Astrocyte of the cerebellum (primary cell): ENCODE measurements at regions not wholly inside any gene's neighbourhood (a gene's known extent, or its start where the extent isn't known, plus 50 kb on each side); places are given as distances from the start of the nearest gene placed in this dataset.

Experiments
- DNase-seq: peaks from one replicate; pipeline ENCODE4 v3.0.0-alpha.2; 2011; ENCODE audit warnings: low read depth
- H3K4me3 ChIP-seq: 2 replicates; pipeline ENCODE4 v1.5.1; 2011; ENCODE audit warnings: mild to moderate bottlenecking, low read depth, low read length, moderate library complexity
- CTCF ChIP-seq: IDR thresholded peaks from 2 replicates; pipeline ENCODE4 v1.5.1; 2012; ENCODE audit warnings: low read length, low read depth, moderate library complexity, mild to moderate bottlenecking; ENCODE audit errors: missing control alignments
- in situ Hi-C: cut with HindIII; loops from 2 replicates; pipeline ENCODE4 v1.10.0; 2017; ENCODE audit warnings: low sequenced_read_pairs

GRCh38 chr4:11183356-11183740, 245.3 kb downstream of the HS3ST1 start:
- no peak for DNase-seq
- no peak overlapping the region for H3K4me3 ChIP-seq
- in situ Hi-C loops: no loop called here
- no peak for TF ChIP-seq CTCF

- peak; percentile 72 for DNase-seq
- in situ Hi-C loops: no loop called here
- no peak for TF ChIP-seq CTCF
These were observed 245.9 kb downstream of the HS3ST1 start for GRCh38 chr4:11182586-11183355.

GRCh38 chr4:11182031-11182430, 246.7 kb downstream of the HS3ST1 start:
- no peak overlapping the region for H3K4me3 ChIP-seq
- no peak for DNase-seq
- in situ Hi-C loops: no loop called here
- no peak for TF ChIP-seq CTCF

More at GRCh38 chr4:11182586-11183355, 245.9 kb downstream of the HS3ST1 start:
- H3K4me3 ChIP-seq: no peak overlapping the region

GRCh38 chr4:11179796-11180195, 248.9 kb downstream of the HS3ST1 start:
- no peak for TF ChIP-seq CTCF
- in situ Hi-C loops: no loop called here
- DNase-seq: no peak
- H3K4me3 ChIP-seq: no peak overlapping the region

- H3K4me3 ChIP-seq: no peak overlapping the region
- in situ Hi-C loops: no loop called here
- no peak for TF ChIP-seq CTCF
- DNase-seq: no peak
These were observed 250.3 kb downstream of the HS3ST1 start for GRCh38 chr4:11178433-11178832.

- no peak for TF ChIP-seq CTCF
- no peak overlapping the region for H3K4me3 ChIP-seq
- in situ Hi-C loops: no loop called here
- DNase-seq: no peak
These were observed 253.3 kb downstream of the HS3ST1 start for GRCh38 chr4:11175374-11175773.
